H1 (cell line): ENCODE measurements at regions not wholly inside any gene's neighbourhood (a gene's known extent, or its start where the extent isn't known, plus 50 kb on each side); places are given as distances from the start of the nearest gene placed in this dataset.

Source experiments
- HDAC2 ChIP-seq, 2 experiments: fragments of 300-600 bp in 1 of 2; sonication (generic) in 1 of 2; IDR thresholded peaks; 2 replicates each; pipeline ENCODE4 v1.6.1; 2011 to 2012; ENCODE audit warnings: low read depth in 2 of 2, low read length in 2 of 2, mild to moderate bottlenecking in 2 of 2, moderate library complexity in 2 of 2, borderline replicate concordance in 1 of 2, inconsistent platforms in 1 of 2
- MAFK ChIP-seq: IDR thresholded peaks from 2 replicates; pipeline ENCODE4 v1.6.1; 2012; ENCODE audit warnings: low read depth, mild to moderate bottlenecking, improper control_type of control experiment, low read length

DNA sequence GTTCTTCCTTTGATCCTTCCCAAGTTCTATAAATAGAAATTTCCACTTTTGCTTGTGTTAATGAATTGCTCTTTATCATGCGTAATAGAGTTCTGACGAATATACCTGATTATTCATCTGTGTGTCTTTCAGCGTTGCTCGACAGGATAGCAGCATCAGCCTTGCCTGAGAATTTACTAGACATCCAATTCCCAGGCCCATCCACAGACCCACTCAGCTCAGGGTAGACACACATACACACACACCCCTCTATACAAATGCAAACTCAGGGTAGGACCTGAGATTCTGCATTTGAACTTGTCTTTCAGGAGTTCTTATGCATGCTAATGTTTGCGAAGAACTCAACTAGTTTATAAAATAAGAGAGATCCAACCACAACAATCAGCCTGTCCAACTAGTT is 343.4 kb upstream of the GYPC start (continued):
- no peak for TF ChIP-seq MAFK
- no peak for TF ChIP-seq HDAC2 (IDR thresholded peaks at IDR 0.05; ENCODE audit: borderline replicate concordance in 1 of 2, low read depth in 2 of 2, low read length in 2 of 2)
